SU-DHL-6 (cell line): ENCODE measurements at regions not wholly inside any gene's neighbourhood (a gene's known extent, or its start where the extent isn't known, plus 50 kb on each side); places are given as distances from the start of the nearest gene placed in this dataset.

ENCODE experiments used
- H2AFZ ChIP-seq: fragments of 200-600 bp; sonication (generic); 2 replicates; pipeline ENCODE4 v1.6.1; 2014; ENCODE audit warnings: low read depth, mild to moderate bottlenecking, moderate library complexity, mixed read lengths, antibody characterized with exemption, low read length; ENCODE audit not compliant: severe bottlenecking
- H3F3A ChIP-seq: fragments of 200-600 bp; shearing (Covaris generic); 2 replicates; pipeline ENCODE4 v1.6.0; 2016; ENCODE audit warnings: antibody characterized with exemption, mild to moderate bottlenecking; ENCODE audit not compliant: insufficient read depth
- H3K27ac ChIP-seq: fragments of 200-600 bp; sonication (generic); 2 replicates; pipeline ENCODE4 v1.5.1; 2016; ENCODE audit warnings: low read depth, mild to moderate bottlenecking, low read length, moderate library complexity, mixed read lengths
- H3K27me3 ChIP-seq: fragments of 200-600 bp; sonication (generic), shearing (Covaris generic); 2 replicates; pipeline ENCODE4 v1.6.0; 2014; ENCODE audit warnings: mild to moderate bottlenecking, low read length
- H3K36me3 ChIP-seq: fragments of 200-600 bp; sonication (generic); 2 replicates; pipeline ENCODE4 v1.6.1; 2014; ENCODE audit warnings: mild to moderate bottlenecking, low read length, mixed read lengths
- H3K4me2 ChIP-seq: fragments of 300-600, 200-600 bp; shearing (Covaris generic), sonication (generic); 2 replicates; pipeline ENCODE4 v1.6.0; 2014; ENCODE audit warnings: low read length, low read depth, mild to moderate bottlenecking; ENCODE audit not compliant: poor library complexity, severe bottlenecking
- H3K4me3 ChIP-seq: fragments of 200-600 bp; sonication (generic); 2 replicates; pipeline ENCODE4 v1.5.1; 2014; ENCODE audit warnings: antibody characterized with exemption, low read length, mild to moderate bottlenecking, mixed read lengths; ENCODE audit not compliant: insufficient read depth, poor library complexity, severe bottlenecking
- H3K79me2 ChIP-seq: fragments of 200-600 bp; sonication (generic); 2 replicates; pipeline ENCODE4 v1.6.1; 2014; ENCODE audit warnings: mild to moderate bottlenecking, low read length, moderate library complexity; ENCODE audit not compliant: insufficient read depth
- H3K9ac ChIP-seq: fragments of 200-600 bp; sonication (generic); 2 replicates; pipeline ENCODE4 v1.7.0; 2014; ENCODE audit warnings: mild to moderate bottlenecking, low read length
- H3K9me2 ChIP-seq: fragments of 200-600 bp; sonication (generic); replicated peaks from 2 replicates; pipeline ENCODE4 v1.6.1; 2014; ENCODE audit warnings: low read length; ENCODE audit not compliant: insufficient read depth
- H3K9me3 ChIP-seq: fragments of 200-600 bp; sonication (generic); 2 replicates; pipeline ENCODE4 v1.6.1; 2014; ENCODE audit warnings: low read length, mixed read lengths; ENCODE audit not compliant: insufficient read depth
- H4K20me1 ChIP-seq: fragments of 200-600 bp; sonication (generic); 2 replicates; pipeline ENCODE4 v1.6.1; 2014; ENCODE audit warnings: low read depth, mild to moderate bottlenecking, antibody characterized with exemption, low read length, moderate library complexity, mixed read lengths
- CTCF ChIP-seq: fragments of 200-600 bp; sonication (generic); IDR thresholded peaks from one replicate; pipeline ENCODE4 v1.5.1; 2017; ENCODE audit warnings: antibody characterized with exemption, mild to moderate bottlenecking, low read length, moderate library complexity; ENCODE audit not compliant: insufficient read depth, poor library complexity, severe bottlenecking
- EZH2phosphoT487 ChIP-seq: fragments of 200-600 bp; sonication (generic), shearing (Covaris generic); conservative IDR thresholded peaks from 2 replicates; pipeline ENCODE4 v1.6.1; 2018; ENCODE audit warnings: mild to moderate bottlenecking, antibody characterized with exemption, low read length, moderate library complexity, mixed read lengths

DNA sequence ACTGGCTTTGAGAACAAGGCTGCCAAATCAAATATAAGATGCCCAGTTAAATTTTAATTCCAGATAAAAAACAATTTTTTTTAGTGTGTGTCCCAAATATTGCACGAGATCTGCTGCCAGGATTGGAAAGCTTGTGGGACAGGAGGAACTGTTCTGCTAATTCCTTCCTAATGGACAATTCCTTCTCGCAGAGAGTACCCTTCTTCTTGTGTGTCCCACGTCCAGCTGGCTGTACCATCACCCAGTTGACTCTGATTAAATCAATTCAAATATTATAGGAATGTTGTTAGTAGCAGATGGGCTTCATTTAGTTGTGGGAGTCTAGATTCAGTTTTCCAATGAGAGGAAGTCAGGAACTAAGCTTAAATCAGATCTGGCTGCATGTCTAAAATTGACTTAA, 347.9 kb upstream of the ATP10A start:
- Histone ChIP-seq H3K9me2 (no peaks in the 10 kb centered on the region), H3K36me3 (no peaks in the 10 kb centered on the region), H3K4me3 (no peak overlapping the region), H3K27ac (no peak overlapping the region), H2AFZ (no peak overlapping the region), H4K20me1 (no peaks in the 10 kb centered on the region), H3K9ac (no peak overlapping the region), H3K4me2 (no peak overlapping the region), H3K27me3 (no peaks in the 10 kb centered on the region), H3F3A (no peaks in the 10 kb centered on the region), H3K79me2 (no peaks in the 10 kb centered on the region), H3K9me3 (no peaks in the 10 kb centered on the region)
- TF ChIP-seq EZH2phosphoT487 (no peak), CTCF (no peak)

DNA sequence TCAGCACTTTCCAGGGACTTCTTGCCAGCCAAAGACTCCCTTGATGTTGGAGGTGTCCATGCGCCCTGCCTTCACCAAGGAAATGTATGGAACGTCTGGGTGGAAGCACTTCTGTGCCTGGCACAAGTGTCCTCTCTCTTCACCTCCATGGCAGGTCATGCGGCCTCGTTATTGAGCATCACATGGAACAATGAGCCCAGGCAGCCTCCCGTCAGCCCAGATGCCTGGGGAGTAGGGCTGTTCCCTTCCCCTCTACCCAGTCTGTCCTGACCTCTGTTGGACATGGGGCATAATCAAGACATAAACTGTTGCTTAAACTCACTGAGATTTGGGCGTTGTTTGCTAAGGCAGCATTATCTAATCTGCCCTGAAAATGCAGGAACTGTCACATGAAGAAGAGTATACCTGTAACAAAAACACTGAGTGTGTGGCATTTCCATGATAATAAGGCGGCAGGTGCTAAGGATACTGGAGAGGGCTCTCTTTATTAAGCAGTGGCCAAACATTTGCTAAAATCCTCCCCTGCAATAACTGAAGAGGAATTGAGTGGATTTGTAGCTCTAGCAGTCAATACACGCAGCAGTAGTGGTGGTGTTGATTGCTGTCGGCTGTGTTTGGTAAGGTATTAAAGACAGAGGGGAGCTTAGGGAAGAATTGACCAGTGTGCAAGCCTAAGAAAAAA, 338.2 kb upstream of the ATP10A start:
- H3K9me3 ChIP-seq: no peaks in the 10 kb centered on the region
- H3F3A ChIP-seq: no peaks in the 10 kb centered on the region
- no peak overlapping the region for H3K9ac ChIP-seq
- no peak overlapping the region for H3K4me3 ChIP-seq
- H2AFZ ChIP-seq: no peak overlapping the region
- no peaks in the 10 kb centered on the region for H3K9me2 ChIP-seq
- H3K4me2 ChIP-seq: no peak overlapping the region
- no peaks in the 10 kb centered on the region for H3K79me2 ChIP-seq
- H3K27me3 ChIP-seq: no peaks in the 10 kb centered on the region
- H4K20me1 ChIP-seq: no peaks in the 10 kb centered on the region
- H3K36me3 ChIP-seq: no peaks in the 10 kb centered on the region
- no peak for TF ChIP-seq CTCF
- TF ChIP-seq EZH2phosphoT487: no peak
- H3K27ac ChIP-seq: no peak overlapping the region

GRCh38 chr15:26200427-26200826, 337.3 kb upstream of the ATP10A start:
- H4K20me1 ChIP-seq: no peaks in the 10 kb centered on the region
- H3K27ac ChIP-seq: no peak overlapping the region
- no peaks in the 10 kb centered on the region for H3K9me2 ChIP-seq
- no peak overlapping the region for H2AFZ ChIP-seq
- H3K79me2 ChIP-seq: no peaks in the 10 kb centered on the region
- no peaks in the 10 kb centered on the region for H3K9me3 ChIP-seq
- H3K4me3 ChIP-seq: no peak overlapping the region
- H3K9ac ChIP-seq: no peak overlapping the region
- no peaks in the 10 kb centered on the region for H3K36me3 ChIP-seq
- TF ChIP-seq CTCF: no peak
- TF ChIP-seq EZH2phosphoT487: no peak
- no peaks in the 10 kb centered on the region for H3F3A ChIP-seq
- H3K4me2 ChIP-seq: no peak overlapping the region
- H3K27me3 ChIP-seq: no peaks in the 10 kb centered on the region
